NT2/D1 (cell line): ENCODE measurements at regions not wholly inside any gene's neighbourhood (a gene's known extent, or its start where the extent isn't known, plus 50 kb on each side); places are given as distances from the start of the nearest gene placed in this dataset.

Source experiments
- SUZ12 ChIP-seq: IDR thresholded peaks from 2 replicates; pipeline ENCODE4 v1.6.1; 2011; ENCODE audit not compliant: insufficient read length, insufficient read depth; ENCODE audit errors: extremely low read depth
- YY1 ChIP-seq: IDR thresholded peaks from 2 replicates; pipeline ENCODE4 v1.6.1; 2011; ENCODE audit not compliant: insufficient read length, insufficient read depth

DNA sequence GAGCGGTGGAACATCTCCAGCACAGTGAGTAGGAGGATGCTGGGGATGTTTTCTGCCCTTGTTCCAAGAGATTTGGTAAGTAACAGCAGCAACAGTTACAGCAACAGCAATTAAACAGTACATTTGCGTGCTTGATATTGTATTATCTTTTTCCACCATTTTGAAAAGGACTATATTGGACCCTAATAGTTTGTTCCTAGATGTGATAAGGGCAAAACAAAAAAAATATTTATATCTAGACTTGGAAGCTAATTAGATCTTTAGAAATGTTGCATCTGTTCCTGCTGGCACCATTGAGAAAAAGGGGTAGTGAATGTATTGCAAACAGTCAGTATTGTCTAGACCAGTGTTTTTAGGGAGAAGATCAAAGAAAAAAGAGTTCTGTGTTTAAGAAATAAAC is 759.9 kb downstream of the JRKL start:
- TF ChIP-seq YY1 (no peak), SUZ12 (no peak)
